ENCODE measurements at regions not wholly inside any gene's neighbourhood (a gene's known extent, or its start where the extent isn't known, plus 50 kb on each side); places are given as distances from the start of the nearest gene placed in this dataset.

GRCh38 chr2:56571074-56571473 lies 387.3 kb downstream of the CCDC85A start:
- H3K27me3 Mint-ChIP-seq (ENCODE audit: insufficient read depth, low read depth), result peaks cover 2% of the 10 kb centered on the region
- no peaks in the 10 kb centered on the region for H3K27me3 ChIP-seq
- H4K20me1 ChIP-seq (ENCODE audit: low read depth), result no peaks in the 10 kb centered on the region
- no peak overlapping the region for H3K9ac ChIP-seq
- no peak overlapping the region for H3K4me2 ChIP-seq
- no peaks in the 10 kb centered on the region for H3K9me3 Mint-ChIP-seq
- H3K36me3 Mint-ChIP-seq, result no peaks in the 10 kb centered on the region
- H2AFZ ChIP-seq (replicated peaks), result no peak overlapping the region
- H3F3A ChIP-seq (ENCODE audit: low read depth), result no peaks in the 10 kb centered on the region
- H3K4me1 ChIP-seq, result no peaks in the 10 kb centered on the region
- no peaks in the 10 kb centered on the region for H3K4me1 Mint-ChIP-seq
- H3K36me3 ChIP-seq, result no peaks in the 10 kb centered on the region
- TF ChIP-seq EZH2 (IDR thresholded peaks at IDR 0.05), result no peak
- no peak for TF ChIP-seq EZH2phosphoT487 (IDR thresholded peaks at IDR 0.05)
- no peak for TF ChIP-seq CTCF (IDR thresholded peaks at IDR 0.05)
- H3K27ac Mint-ChIP-seq, result no peak overlapping the region
- no peak overlapping the region for H3K27ac ChIP-seq
- H3K4me3 ChIP-seq, result no peak overlapping the region
- no peak overlapping the region for H3K4me3 Mint-ChIP-seq
- no peaks in the 10 kb centered on the region for H3K9me3 ChIP-seq (ENCODE audit: low read depth)
- H3K79me2 ChIP-seq (ENCODE audit: low read depth), result no peaks in the 10 kb centered on the region
- no peak for DNase-seq (ENCODE audit: low spot score)

DNA sequence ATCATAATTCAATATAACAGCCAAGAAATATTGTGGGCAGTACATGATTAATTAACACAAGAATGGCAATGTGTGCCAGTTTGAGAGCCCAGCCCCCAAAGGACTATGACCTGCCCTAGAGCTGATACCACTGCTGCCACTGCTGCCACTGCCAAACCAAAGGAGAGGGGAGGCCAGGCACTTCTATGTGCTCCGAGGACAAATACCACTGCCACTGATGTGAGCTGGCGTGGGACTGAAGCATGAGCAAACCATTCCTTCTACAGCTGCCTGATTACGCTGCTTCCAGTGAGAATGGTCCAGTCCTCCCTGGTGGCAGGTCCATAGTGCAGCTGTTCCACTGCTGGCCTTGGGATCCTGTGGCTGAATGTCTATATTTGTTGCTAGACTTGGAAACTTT lies 392.2 kb downstream of the CCDC85A start:
- no peak overlapping the region for H3K4me3 ChIP-seq
- Mint-ChIP-seq H3K36me3 (no peaks in the 10 kb centered on the region), H3K27ac (no peak overlapping the region), H3K4me3 (no peak overlapping the region), H3K4me1 (no peaks in the 10 kb centered on the region), H3K9me3 (peaks cover 5% of the 10 kb centered on the region), H3K27me3 (ENCODE audit: insufficient read depth, low read depth) (peaks cover 2% of the 10 kb centered on the region)
- H4K20me1 ChIP-seq (ENCODE audit: low read depth), result no peaks in the 10 kb centered on the region
- H3K36me3 ChIP-seq, result no peaks in the 10 kb centered on the region
- H3F3A ChIP-seq (ENCODE audit: low read depth), result no peaks in the 10 kb centered on the region
- no peaks in the 10 kb centered on the region for H3K9me3 ChIP-seq (ENCODE audit: low read depth)
- H3K9ac ChIP-seq, result no peak overlapping the region
- no peaks in the 10 kb centered on the region for H3K79me2 ChIP-seq (ENCODE audit: low read depth)
- H3K27ac ChIP-seq, result no peak overlapping the region
- H3K27me3 ChIP-seq, result no peaks in the 10 kb centered on the region
- H3K4me2 ChIP-seq, result no peak overlapping the region
- no peak for DNase-seq (ENCODE audit: low spot score)
- TF ChIP-seq EZH2 (IDR thresholded peaks at IDR 0.05) (no peak), EZH2phosphoT487 (IDR thresholded peaks at IDR 0.05) (no peak), CTCF (IDR thresholded peaks at IDR 0.05) (no peak)
- H3K4me1 ChIP-seq, result no peaks in the 10 kb centered on the region
- H2AFZ ChIP-seq (replicated peaks), result no peak overlapping the region

DNA sequence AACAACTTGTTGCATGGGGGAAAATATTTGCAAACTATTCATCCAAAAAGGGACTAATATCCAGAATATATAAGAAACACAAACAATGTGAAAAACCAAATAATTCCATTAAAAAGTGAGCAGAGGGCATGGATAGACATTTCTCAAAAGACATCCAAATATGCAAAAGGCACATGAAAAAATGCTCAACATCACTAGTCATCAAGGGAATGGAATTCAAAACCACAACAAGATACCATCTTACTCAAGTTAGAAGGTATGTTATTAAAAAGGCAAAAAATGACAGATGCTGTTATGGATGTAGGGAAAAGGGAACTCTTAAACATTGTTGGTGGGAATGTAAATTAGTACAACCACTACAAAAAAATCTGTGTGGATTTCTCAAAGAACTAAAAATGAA lies 396.5 kb downstream of the CCDC85A start:
- DNase-seq (ENCODE audit: low spot score), result no peak
- H3F3A ChIP-seq (ENCODE audit: low read depth), result no peaks in the 10 kb centered on the region
- TF ChIP-seq EZH2phosphoT487 (IDR thresholded peaks at IDR 0.05) (no peak), EZH2 (IDR thresholded peaks at IDR 0.05) (no peak), CTCF (IDR thresholded peaks at IDR 0.05) (no peak)
- H2AFZ ChIP-seq (replicated peaks), result no peak overlapping the region
- no peaks in the 10 kb centered on the region for H3K79me2 ChIP-seq (ENCODE audit: low read depth)
- no peaks in the 10 kb centered on the region for H3K27me3 ChIP-seq
- no peaks in the 10 kb centered on the region for H4K20me1 ChIP-seq (ENCODE audit: low read depth)
- H3K9ac ChIP-seq, result no peak overlapping the region
- Mint-ChIP-seq H3K27me3 (ENCODE audit: insufficient read depth, low read depth) (no peaks in the 10 kb centered on the region), H3K4me3 (no peak overlapping the region), H3K4me1 (peaks cover 7% of the 10 kb centered on the region), H3K36me3 (no peaks in the 10 kb centered on the region), H3K9me3 (peaks cover 5% of the 10 kb centered on the region), H3K27ac (no peak overlapping the region)
- H3K27ac ChIP-seq, result no peak overlapping the region
- no peaks in the 10 kb centered on the region for H3K36me3 ChIP-seq
- H3K4me2 ChIP-seq, result no peak overlapping the region
- no peaks in the 10 kb centered on the region for H3K4me1 ChIP-seq
- no peak overlapping the region for H3K4me3 ChIP-seq
- no peaks in the 10 kb centered on the region for H3K9me3 ChIP-seq (ENCODE audit: low read depth)

DNA sequence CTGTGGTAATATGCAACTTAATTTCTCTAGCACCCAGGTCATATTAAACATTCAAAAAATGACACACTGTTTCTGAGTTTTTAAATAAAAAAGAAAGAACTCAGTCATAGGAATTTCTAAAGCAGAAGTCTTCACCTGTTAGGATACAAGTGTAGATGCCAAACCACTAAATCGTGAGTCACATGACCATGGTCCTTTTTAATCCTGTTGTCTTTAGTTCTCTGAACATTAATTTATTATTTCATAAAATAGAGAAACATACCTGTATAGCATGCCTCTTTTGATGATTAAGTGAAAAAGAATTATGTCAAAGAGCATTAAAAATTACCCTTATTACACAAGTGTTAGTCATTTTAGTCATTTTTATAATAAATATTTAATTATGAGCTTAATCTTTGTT lies 398.8 kb downstream of the CCDC85A start:
- H3K4me3 Mint-ChIP-seq, result no peak overlapping the region
- H3K27ac ChIP-seq, result no peak overlapping the region

More for the DNA sequence above, 398.8 kb downstream of the CCDC85A start:
- Histone ChIP-seq H2AFZ (replicated peaks) (no peak overlapping the region), H3K4me2 (no peak overlapping the region), H3K4me3 (no peak overlapping the region), H3K9ac (no peak overlapping the region), H3F3A (ENCODE audit: low read depth) (no peaks in the 10 kb centered on the region), H3K27me3 (no peaks in the 10 kb centered on the region), H3K36me3 (no peaks in the 10 kb centered on the region), H3K79me2 (ENCODE audit: low read depth) (no peaks in the 10 kb centered on the region), H3K4me1 (no peaks in the 10 kb centered on the region), H3K9me3 (ENCODE audit: low read depth) (no peaks in the 10 kb centered on the region), H4K20me1 (ENCODE audit: low read depth) (no peaks in the 10 kb centered on the region)
- Mint-ChIP-seq H3K36me3 (no peaks in the 10 kb centered on the region), H3K9me3 (peaks cover 3% of the 10 kb centered on the region), H3K27ac (no peak overlapping the region), H3K4me1 (peaks cover 7% of the 10 kb centered on the region), H3K27me3 (ENCODE audit: insufficient read depth, low read depth) (no peaks in the 10 kb centered on the region)
- no peak for TF ChIP-seq EZH2phosphoT487 (IDR thresholded peaks at IDR 0.05)
- no peak for TF ChIP-seq CTCF (IDR thresholded peaks at IDR 0.05)
- TF ChIP-seq EZH2 (IDR thresholded peaks at IDR 0.05), result no peak
- no peak for DNase-seq (ENCODE audit: low spot score)
